HG02884 (cell line): ENCODE measurements at regions not wholly inside any gene's neighbourhood (a gene's known extent, or its start where the extent isn't known, plus 50 kb on each side); places are given as distances from the start of the nearest gene placed in this dataset.
"Not testable (repeated sequence)": the region's sequence is repeated elsewhere in the genome, so short reads cannot be mapped to it uniquely, and the experiment has no call there.

Source experiments
- ATAC-seq: cut with Tn5 transposase; IDR thresholded peaks from one replicate; pipeline ENCODE4 v1.9.1; 2021; ENCODE audit warnings: mild to moderate bottlenecking, moderate library complexity; ENCODE audit not compliant: unreplicated experiment

DNA sequence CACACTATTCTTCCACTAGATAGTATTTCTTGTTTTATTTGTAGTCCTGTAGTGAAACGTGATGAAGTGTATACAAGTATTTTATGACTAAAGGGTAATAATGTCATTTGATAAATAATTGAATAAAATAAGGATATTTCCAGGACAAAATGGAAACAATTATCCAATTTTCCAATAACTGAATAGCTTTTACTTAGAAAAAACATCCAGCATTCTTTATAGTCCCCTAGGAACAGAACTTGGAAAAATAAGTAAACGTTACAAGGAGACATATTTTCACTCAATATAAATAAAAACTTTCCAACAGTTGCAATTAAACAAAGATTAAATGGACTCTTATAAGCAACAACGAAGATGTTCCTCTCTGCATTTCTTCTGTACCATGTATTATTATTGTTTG is 566.0 kb downstream of the TMA16 start:
- no peak for ATAC-seq

DNA sequence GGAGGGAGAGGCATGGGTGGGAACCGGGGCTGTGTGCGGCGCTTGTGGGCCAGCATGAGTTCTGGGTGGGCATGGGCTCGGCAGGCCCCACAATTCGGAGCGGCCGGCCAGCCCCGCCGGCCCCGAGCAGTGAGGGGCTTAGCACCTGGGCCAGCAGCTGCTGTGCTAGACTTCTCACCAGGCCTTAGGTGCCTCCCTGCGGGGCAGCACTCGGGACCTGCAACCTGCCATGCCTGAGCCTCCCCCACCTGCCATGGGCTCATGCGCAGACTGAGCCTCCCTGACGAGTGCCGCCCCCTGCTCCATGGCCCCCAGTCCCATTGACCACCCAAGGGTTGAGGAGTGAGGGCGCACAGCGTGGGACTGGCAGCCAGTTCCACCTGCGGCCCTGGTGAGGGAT is 573.9 kb downstream of the TMA16 start:
- ATAC-seq = no peak

DNA sequence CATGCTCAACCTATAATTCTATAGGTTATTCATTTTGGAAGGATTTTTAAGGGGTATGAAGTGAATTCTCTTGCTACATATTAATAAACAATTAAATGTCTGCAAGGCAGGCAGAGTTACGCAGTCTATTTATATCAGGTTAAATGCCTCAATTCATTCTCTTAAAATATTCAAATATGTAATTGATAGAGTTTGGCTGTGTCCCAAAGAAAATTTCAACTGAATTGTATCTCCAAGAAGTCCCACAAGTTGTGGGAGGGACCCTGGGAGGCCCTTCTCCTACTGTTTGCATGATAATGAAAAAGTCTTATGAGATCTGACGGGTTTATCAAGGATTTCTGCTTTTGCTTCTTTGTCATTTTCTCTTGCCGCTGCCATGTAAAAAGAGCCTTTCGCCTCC is 576.1 kb downstream of the TMA16 start:
- no peak for ATAC-seq

DNA sequence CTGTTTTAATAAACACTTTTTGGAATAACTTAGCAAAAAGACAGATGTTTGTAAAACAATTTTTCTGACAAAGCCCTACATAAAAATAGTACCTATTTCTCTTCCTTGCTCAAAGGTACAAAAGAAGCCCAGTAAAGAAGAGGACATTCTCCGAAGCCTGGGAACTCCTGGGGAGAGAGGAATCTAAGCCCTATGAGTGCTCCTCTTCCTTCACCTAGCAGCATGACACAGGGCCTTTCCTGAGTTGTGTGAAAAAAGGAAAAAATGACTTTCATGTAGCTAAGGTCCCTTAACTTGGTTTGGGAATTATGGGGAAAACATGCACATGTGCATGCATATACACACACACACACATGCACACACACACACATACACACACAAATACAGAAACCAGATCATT is 586.9 kb downstream of the TMA16 start:
- ATAC-seq = no peak

DNA sequence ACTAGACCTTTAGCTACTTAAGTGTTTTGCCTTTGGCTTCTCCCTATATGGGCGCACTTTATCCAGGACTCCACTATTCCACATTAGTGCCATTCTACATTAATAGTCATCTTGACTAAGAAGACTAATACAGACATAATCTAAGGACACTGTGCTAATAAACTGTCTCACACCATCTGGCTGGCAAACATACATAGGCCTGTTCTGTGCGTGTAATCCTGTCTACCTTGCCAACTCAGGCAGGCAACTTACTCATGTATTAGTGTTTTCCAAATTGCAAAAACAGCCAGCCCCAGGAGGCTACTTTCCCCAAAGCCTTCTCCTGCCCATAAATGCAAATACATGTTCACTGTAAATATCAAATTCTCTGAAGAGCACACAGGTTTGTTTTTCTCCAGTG is 587.3 kb downstream of the TMA16 start:
- ATAC-seq = no peak

DNA sequence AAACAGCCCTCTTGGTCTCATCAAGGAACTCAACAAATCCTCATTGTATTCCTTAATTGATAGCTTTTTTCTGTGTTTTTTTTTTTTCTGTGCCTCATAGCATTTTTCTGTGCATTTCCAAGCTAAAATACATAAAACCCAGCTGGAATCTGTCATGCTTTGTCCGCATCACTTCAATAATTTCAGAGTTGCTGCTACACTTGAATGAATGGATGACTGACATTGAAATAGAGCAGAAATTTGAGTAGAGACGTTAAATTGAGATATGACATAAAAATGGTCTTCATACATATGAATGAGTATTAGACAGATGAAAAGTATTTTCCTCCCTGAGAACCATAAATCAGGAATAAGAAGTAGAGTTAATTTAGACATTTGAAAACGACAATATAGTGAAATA is 593.2 kb downstream of the TMA16 start:
- ATAC-seq = no peak

DNA sequence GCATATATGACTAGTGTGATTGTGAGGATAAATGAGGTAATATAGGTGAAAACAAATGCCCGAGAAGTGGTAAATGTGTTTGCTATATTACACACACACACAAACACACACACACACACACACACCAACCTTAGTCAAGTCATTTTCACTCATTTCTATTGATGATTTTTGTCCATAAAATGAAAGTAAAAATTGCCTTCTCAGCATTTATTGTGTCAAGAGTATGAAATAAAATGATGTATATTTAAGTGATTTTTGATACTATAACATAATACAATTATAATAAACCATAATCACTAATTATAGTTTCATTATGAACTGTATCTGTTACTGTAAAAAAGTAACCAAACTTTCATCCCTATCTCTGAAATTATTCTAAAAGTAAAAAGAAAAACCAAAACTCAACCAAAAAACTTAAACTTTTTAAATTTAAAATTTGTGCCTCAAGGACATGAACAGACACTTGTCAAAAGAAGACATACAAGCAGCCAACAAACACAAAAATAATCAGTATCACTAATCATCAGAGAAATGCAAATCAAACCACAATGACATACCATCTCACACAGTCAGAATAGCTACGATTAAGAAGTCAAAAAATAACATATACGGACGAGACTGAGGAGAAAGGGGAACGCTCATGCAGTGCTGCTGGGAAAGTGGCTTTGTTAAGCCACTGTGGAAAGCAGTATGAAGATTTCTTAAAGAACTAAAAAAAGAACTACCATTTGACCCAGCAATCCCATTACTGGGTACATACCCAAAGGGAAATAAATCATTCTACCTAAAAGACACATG is 601.0 kb downstream of the TMA16 start:
- no peak for ATAC-seq

DNA sequence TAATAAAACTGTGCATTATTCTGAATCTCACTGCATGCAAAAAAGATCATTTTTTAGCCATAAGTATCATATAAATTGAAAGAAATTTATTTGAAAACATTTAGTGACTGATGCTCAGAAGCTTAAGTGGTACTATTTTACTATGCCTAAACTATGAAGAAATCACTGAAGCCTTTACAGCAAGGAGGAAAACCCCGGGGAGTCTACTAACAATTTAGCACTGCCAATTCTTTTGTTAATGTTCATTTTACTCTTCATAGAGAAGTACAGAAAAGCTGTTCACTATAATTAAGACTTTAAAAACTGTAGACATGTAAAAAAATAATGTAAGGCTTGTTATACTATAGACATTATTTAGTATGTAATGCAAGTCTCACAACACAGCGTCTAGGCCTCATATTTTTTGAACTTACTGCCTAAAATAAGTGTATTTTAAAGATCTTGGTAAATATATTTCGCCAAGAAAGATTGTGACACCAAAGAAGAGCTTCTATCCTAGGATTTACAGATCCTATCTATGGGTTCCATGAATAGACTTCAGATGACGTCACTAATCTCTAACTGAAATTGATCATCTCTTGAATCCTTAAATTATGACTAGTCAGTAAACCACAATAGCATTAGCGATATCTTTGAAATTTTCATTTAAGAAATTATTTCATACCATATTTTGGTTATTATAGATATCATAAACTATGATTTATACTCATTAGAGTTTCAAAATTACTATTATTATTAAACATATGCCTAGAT is 602.5 kb downstream of the TMA16 start:
- no peak for ATAC-seq

DNA sequence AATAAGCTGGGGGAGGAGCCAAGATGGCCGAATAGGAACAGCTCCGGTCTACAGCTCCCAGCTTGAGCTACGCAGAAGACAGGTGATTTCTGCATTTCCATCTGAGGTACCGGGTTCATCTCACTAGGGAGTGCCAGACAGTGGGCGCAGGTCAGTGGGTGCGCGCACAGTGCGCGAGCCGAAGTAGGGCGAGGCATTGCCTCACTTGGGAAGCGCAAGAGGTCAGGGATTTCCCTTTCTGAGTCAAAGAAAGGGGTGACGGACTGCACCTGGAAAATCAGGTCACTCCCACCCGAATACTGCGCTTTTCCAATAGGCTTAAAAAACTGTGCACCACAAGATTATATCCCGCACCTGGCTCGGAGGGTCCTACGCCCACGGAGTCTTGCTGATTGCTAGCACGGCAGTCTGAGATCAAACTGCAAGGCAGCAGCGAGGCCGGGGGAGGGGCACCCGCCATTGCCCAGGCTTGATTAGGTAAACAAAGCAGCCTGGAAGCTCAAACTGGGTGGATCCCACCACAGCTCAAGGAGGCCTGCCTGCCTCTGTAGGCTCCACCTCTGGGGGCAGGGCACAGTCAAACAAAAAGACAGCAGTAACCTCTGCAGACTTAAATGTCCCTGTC is 606.4 kb downstream of the TMA16 start:
- ATAC-seq = not testable (repeated sequence)

DNA sequence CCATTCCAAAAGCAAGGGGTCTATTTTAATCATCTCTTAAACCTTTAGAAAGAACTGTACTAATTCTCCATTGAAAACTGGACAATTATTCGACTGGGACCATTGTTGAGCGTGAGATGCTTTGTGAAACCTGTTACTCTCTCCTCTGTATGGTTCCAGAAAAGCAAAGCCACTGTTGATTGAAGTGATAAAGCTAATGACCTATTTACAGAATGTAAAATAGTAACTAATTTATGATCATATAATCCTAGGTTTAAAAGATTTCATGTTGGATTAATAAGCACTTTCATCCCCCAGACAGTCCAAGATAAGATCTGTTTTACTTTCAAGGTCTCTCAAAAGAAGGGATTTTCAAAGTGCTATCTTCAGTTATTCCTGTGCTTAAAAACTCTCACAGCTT is 614.5 kb downstream of the TMA16 start:
- ATAC-seq = no peak

DNA sequence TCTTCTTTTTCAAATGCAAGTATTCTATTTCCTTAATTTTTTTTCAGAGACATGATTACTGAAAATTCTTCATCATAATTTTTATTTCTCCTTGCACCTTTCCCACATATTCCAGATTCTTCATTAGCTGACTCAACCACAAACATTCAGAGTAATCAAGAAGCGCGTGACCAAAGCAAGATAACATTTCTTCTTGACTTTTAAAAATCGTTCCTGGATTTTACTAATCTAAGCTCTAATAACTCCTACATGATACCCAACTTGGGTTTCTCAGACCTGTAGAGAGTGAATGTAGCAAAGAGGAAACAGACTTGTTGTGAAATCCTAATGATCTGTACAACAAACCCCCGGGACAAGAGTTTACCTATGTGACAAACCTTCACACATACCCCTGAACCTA is 615.0 kb downstream of the TMA16 start:
- ATAC-seq = no peak

DNA sequence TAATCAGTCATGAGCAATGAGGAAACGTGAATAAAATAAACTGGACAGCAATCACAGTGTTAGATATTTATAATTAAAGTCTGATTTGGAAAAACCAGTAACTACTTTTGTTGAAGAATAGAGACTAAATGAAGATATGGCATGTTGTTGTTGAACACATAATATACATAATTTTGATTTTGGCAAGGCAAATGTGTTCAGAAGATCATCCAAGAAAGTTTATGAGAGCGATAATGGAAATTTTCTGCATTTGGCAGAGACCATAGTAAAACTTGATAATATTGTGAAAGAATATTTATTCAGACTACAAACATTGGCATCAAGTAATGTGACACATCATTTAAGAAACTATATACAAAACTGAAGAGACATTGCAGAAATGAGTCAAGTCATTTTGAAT is 620.7 kb downstream of the TMA16 start:
- ATAC-seq = no peak

DNA sequence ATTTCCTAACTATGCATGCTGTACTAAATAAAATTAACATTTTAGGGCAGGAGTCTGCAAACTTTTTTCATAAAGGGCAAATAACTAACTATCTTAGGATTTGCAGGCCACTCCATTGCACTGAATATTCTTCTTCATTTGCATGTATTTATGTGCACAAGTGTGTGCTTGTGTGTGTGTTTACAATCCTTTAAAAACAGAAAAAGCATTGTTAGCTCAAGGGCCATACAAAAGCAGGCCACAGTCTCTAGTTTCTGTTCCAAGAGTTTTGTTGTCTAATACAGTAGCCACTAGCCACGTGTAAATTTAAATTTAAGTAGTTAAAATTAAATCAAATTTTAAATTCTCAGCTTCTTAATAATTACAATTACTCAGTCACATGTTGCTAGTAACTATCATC is 621.8 kb downstream of the TMA16 start:
- no peak for ATAC-seq

DNA sequence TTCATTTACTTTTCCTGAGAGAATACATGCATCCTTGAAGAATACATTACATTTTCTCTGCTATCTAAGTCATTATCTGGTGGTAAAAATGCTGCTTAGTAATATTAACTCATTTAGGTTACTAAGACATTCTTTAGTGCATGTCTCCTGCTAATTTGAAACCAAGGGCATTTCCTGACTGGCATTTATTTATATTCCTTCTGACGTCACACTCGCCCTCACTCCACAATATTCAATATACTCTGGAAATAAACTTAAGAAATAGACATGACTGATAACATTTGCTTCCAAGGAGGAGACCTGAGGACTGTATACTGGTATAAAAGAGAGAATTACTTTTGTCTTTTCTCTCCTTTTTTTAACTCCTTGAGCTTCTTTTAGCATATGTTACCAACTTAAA is 619.5 kb upstream of the SMIM31 start:
- ATAC-seq = no peak

DNA sequence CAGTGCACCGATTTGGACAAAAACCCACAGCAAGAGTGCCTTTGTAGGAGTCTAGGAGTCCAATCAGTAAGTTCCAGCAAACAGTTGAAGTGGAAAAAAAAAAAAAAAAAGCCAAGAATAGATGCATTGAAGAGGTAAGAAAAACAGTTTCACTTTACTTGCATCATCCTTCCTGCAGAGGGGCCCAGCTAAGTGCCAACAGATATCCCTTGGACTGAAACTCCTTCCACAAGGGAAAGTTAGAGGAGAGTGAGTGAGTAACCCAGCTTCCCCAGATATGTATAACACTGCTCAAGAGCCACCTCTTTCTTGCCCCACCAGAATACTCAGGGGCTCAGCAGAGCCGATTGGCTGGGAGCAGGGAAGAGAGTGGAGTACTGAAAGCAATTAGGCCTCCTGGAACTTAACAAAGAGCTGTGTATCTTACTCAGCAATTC is 617.7 kb upstream of the SMIM31 start:
- no peak for ATAC-seq

DNA sequence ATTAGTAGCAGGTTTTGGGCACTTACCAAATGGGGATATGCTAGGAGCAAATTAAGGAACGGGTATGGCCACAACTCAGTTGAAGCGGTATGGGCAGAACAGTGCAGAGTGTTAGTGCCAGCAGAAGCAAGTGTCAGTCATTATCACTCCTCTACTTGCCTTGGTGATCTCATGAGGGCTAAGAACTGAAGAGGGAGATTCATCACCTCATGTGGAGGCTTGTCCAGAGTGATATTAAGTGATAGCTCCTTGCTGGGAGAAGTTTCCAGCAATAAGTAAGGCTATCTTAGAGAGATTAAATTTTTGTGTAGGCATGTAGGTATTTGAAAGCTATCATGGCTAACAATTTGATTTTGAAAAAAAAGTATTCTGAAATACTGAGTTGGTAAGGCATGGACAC is 615.4 kb upstream of the SMIM31 start:
- ATAC-seq = no peak

DNA sequence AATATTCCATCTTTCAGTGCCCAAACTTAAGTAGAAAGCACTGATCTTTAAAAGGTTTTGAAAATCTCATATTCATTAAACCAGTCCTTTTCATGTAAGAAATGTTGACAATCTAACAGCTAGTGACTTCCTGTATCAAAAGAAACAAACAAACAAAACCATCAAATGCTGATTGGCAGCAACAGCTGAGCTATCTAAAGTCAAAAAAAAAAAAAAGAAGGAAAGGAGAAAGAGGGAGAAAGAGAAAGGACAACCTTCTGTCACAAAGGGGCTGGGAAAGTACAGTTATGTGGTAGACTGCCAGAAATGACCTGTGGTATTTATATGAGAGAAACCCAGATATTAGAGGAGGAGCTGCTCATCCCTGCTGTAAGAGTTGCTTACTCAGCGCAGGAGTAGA is 614.6 kb upstream of the SMIM31 start:
- no peak for ATAC-seq

DNA sequence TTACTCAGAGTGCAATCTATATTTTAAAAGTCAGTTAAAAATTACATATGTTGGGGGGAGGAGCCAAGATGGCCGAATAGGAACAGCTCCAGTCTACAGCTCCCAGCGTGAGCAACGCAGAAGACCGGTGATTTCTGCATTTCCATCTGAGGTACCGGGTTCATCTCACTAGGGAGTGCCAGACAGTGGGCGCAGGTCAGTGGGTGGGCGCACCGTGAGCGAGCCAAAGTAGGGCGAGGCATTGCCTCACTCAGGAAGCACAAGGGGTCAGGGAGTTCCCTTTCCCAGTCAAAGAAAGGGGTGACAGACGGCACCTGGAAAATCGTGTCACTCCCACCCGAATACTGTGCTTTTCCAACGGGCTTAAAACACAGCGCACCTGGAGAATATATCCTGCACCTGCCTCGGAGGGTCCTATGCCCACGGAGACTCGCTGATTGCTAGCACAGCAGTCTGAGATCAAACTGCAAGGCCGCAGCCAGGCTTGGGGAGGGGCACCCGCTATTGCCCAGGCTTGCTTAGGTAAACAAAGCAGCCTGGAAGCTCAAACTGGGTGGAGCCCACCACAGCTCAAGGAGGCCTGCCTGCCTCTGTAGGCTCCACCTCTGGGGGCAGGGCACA is 612.1 kb upstream of the SMIM31 start:
- ATAC-seq = not testable (repeated sequence)

DNA sequence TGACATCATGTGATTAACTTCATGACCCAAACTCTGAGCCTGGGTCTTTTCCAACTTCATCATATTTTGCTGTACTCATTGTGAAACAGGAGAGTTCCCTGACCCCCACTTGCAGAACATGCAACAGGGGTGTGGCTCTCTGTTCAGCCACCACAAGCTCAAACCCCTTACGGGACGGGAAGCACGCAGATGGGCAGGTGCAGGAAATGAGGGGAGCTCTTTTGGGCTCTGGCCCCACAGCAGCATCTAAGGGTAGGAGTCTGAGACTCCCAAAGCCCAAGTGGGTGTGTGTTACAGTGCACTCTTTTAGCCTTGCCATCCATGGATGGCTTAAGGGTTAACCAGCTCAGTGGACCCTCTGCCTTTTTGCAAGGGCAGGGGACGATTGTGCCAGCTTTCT is 599.5 kb upstream of the SMIM31 start:
- ATAC-seq = no peak

DNA sequence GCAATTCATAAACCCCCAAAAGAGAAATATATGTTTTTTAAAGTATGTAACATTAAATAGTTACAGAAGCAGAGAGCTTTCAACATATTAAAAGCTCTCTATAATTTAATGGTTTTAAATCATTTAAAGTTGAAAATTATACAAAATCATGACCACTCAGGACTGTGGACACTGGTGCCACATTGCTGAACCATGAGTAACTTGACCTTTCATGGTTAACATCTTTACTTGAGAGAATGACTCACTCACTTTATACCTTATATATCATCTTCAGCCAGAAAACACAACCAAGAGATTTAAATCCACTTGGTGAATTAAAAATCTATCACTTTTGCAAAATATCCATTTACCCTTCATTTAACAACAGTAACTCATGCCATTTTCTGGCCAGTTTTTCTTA is 584.3 kb upstream of the SMIM31 start:
- ATAC-seq = no peak

DNA sequence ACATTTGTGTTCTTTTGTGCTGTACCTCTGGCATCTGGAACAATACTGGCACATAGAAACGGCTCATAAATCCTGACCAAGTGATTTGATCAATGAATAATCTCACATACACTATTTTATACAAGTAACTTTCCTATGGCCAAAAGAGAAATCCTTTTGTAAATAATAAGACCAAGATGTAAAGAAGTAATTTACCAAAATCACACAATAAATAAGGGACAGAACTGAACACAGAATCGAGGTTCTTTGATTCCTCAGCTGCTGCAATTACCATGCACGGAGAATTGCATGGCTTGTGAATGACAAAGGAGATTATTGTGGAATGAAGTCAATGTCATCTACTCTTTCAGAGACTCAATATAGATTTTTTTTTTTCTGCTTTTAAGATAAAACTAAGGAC is 576.8 kb upstream of the SMIM31 start:
- no peak for ATAC-seq

DNA sequence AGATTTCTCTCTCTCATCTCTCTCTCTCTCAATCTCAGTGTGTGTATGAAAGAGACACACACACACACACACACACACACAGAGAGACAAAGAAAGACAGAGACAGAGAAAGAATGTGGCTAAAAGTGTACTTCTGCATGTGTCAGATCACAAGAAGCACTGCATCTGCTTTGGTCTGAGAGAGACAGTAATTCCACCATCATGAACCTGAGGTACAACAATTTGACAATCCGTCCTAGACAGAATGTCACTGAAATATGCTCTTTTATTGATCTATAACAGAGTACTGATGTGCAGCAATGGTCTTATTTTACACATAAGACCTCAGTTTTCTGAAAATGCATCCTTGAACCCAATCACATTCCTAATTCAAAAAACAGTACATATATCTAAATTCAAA is 576.2 kb upstream of the SMIM31 start:
- ATAC-seq = no peak
